Mucosa of descending colon (tissue), 3 donors: ENCODE measurements at regions not wholly inside any gene's neighbourhood (a gene's known extent, or its start where the extent isn't known, plus 50 kb on each side); places are given as distances from the start of the nearest gene placed in this dataset.
"Not testable (repeated sequence)": the region's sequence is repeated elsewhere in the genome, so short reads cannot be mapped to it uniquely, and the experiment has no call there.

Experiments used
- ATAC-seq: fragments of 200-7000 bp; cut with Tn5 transposase; one replicate; pipeline ENCODE4 v1.9.1; 2020; ENCODE audit warnings: mild to moderate bottlenecking, moderate library complexity
- DNase-seq, 3 donors: peaks; one replicate each; pipeline ENCODE4 v3.0.0-alpha.2; 2020
- H3K36me3 ChIP-seq: fragments of 200-600 bp; one replicate; pipeline ENCODE4 v1.8.0; 2021; ENCODE audit warnings: low read depth, mild to moderate bottlenecking
- H3K4me1 ChIP-seq: fragments of 200-600 bp; one replicate; pipeline ENCODE4 v1.8.0; 2021; ENCODE audit warnings: low read depth, mild to moderate bottlenecking
- H3K4me3 ChIP-seq: fragments of 200-600 bp; one replicate; pipeline ENCODE4 v1.8.0; 2021; ENCODE audit warnings: mild to moderate bottlenecking
- H3K9me3 ChIP-seq: fragments of 200-600 bp; one replicate; pipeline ENCODE4 v1.8.0; 2021; ENCODE audit warnings: mild to moderate bottlenecking
- CTCF ChIP-seq: fragments of 200-600 bp; IDR thresholded peaks from one replicate; pipeline ENCODE4 v1.8.0; 2022; ENCODE audit warnings: antibody characterized with exemption, mild to moderate bottlenecking
- intact Hi-C, 2 donors: fragments of 100-400 bp; cut with DNase I in 1 of 2; cut with micrococcal nuclease in 1 of 2; formaldehyde crosslinking; loops; one replicate each; pipeline versions ENCODE4 v1.11.0 to v1.11.1; 2022; cut with DNase I, micrococcal nuclease
- donor health status: DM: no; HTN: no; CAD: no; lungs with moderate emphysema.
- donor health status: DM: no; HTN: no; CAD: no.
- donor health status: DM: no; HTN: yes; CAD: no.

DNA sequence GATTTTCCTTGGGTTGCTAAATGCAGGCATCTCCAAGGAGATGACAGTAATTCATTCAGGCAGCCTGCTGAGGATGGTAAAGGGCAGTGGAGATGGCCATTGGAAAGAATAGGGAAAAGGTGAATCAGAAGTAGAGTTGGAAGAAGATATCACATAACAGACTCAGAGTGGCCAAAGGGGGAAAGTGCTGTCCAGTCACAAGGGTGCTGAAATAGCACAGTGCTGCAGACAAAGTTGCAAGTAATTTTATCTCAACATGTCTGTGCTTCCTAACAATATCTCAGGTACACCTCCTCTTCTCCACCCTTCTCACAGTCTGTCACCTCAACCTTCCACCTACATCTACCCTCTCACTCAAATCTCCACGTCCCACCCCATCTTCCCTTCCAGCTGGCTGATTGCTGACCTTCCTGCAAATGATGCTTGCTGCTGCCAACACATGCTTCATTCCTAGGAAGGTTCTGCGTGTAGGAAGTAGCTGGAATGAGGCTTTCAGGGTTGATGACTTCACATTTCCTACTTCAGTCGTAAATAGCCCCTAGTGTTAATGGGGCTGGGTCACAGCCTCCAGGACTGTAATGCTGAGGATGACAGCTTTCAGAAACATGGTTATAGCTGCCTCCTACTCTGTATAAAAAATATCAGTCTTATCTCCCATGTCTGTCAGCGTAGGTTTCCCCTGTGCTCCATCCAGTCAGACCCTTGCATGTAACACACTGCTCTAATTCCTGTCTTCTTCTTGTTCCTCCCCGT is 123.9 kb downstream of the CTNND1 start:
- Histone ChIP-seq H3K9me3 (no peaks in the 10 kb centered on the region), H3K4me3 (no peak overlapping the region), H3K4me1 (no peaks in the 10 kb centered on the region), H3K36me3 (no peaks in the 10 kb centered on the region)
- intact Hi-C loops: no loop called here
- peak in 1 of 3 donors; percentile 50 for DNase-seq
- ATAC-seq: peak; percentile 45
- TF ChIP-seq CTCF: no peak

DNA sequence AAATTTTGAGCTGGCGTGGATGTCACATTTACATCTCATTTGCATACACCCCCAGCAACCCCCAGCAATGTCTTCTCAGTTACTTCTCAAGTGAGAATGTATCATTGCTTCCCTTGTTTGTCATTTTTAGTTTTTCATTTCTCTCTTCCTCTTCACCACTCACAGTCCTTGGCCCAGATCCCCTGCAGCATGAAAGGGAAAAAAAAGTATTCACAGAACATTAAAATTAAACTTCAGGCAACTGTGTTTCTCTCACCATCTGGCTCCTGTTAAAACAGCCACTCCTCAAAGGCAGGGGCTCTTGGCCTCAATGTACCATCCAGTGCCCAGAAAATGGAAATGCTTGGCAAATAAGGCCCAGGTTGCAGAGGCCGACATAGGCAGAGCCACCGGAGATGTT is 126.8 kb downstream of the CTNND1 start:
- H3K4me3 ChIP-seq: no peak overlapping the region
- DNase-seq (no peak), ATAC-seq (no peak)
- no peak for TF ChIP-seq CTCF
- H3K36me3 ChIP-seq: no peaks in the 10 kb centered on the region
- no peaks in the 10 kb centered on the region for H3K9me3 ChIP-seq
- no peaks in the 10 kb centered on the region for H3K4me1 ChIP-seq
- intact Hi-C loops: no loop called here

DNA sequence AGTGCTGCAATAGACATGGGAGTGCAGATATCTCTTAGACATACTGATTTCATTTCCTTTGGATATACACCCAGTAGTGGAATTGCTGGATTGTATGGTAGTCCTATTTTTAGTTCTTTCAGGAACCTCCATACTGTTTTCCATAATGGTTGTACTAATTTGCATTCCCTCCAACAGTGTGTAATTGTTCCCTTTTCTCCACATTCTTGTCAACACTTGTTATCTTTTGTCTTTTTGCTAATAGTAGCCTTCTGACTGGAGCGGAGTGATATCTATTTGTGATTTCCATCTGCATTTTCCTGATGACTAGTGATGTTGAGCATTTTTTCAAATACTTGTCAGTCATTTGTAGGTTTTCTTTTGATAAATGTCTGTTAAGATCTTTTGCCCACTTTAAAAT is 128.9 kb downstream of the CTNND1 start:
- intact Hi-C loops: no loop called here
- no peaks in the 10 kb centered on the region for H3K4me1 ChIP-seq
- DNase-seq: no peak
- ATAC-seq: no peak
- H3K9me3 ChIP-seq: no peaks in the 10 kb centered on the region
- H3K36me3 ChIP-seq: no peaks in the 10 kb centered on the region
- no peak overlapping the region for H3K4me3 ChIP-seq
- no peak for TF ChIP-seq CTCF

DNA sequence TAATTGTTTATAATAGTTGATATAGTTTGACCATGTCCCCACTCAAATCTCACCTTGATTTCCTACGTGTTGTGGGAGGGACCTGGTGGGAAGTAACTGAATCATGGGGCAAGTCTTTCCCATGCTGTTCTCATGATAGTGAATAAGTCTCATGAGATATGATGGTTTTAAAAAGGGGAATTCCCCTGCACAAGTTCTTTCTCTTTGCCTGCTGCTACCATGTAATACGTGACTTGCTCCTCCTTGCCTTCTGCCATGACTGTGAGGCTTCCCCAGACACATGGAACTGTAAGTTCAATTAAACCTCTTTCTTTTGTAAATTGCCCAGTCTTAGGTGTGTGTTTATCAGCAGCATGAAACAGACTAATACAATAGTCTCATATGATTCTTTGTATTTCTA is 130.5 kb upstream of the OR9Q1 start:
- intact Hi-C loops, H3K4me1 ChIP-seq, H3K9me3 ChIP-seq, ATAC-seq, H3K4me3 ChIP-seq, DNase-seq, H3K36me3 ChIP-seq: not testable (repeated sequence)

DNA sequence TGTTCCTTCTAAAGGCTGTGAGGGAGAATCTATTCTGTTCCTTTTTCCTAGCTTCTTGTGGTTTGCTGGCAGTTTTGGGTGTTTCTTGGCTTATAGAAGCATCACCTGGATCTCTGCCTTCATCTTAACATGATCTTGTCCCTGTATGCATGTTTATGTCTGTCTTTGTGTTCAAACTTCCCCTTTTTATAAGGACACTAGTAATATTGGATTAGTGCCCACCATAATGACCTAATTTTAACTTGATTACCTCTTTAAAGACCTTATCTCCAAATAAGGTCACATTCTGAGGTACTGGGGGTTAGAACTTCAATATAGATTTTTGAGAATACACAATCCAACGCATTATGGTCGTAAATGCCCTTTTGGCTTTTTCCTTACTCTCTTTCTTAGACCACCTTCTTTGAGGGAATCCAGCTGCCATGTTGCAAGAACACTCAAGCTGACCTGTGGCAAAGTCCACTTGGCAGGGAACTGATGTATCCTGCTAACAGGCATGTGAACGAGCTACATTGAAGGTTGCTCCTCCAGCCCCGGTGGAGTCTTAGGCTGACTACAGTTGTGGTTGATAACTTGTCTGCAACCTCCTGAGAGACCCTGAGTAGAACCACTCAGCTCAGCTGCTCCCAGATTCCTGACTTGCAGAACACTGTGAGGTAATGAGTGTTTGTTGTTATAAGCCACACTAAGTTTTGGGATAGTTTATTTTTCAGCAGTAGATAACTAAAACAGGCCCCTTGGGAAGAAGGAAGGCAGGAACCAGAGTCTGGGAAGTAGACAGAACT is 127.1 kb upstream of the OR9Q1 start:
- intact Hi-C loops: no loop called here
- TF ChIP-seq CTCF: no peak

GRCh38 chr11:57899378-57899777 is 124.3 kb upstream of the OR9Q1 start:
- ATAC-seq (peak; percentile 71), DNase-seq (peak in 2 of 3 donors; percentile 46 to 64)
- H3K4me1 ChIP-seq: peaks cover 16% of the 10 kb centered on the region
- intact Hi-C loops: no loop called here
- no peak for TF ChIP-seq CTCF
- H3K4me3 ChIP-seq: no peak overlapping the region
- H3K36me3 ChIP-seq: no peaks in the 10 kb centered on the region
- no peaks in the 10 kb centered on the region for H3K9me3 ChIP-seq

More for the DNA sequence above, 127.1 kb upstream of the OR9Q1 start:
- H3K9me3 ChIP-seq: no peaks in the 10 kb centered on the region
- no peaks in the 10 kb centered on the region for H3K36me3 ChIP-seq
- no peak overlapping the region for H3K4me3 ChIP-seq
- DNase-seq (no peak), ATAC-seq (no peak)
- peaks cover 12% of the 10 kb centered on the region for H3K4me1 ChIP-seq
